ENCODE measurements at regions not wholly inside any gene's neighbourhood (a gene's known extent, or its start where the extent isn't known, plus 50 kb on each side); places are given as distances from the start of the nearest gene placed in this dataset.

GRCh38 chr12:74917743-74918142, 291.9 kb downstream of the KCNC2 start:
- no peak for DNase-seq

GRCh38 chr12:74918291-74918690, 291.3 kb downstream of the KCNC2 start:
- no peak for DNase-seq

- no peak for DNase-seq
Measured at GRCh38 chr12:74922117-74922516, 287.5 kb downstream of the KCNC2 start.

- DNase-seq, result no peak
Measured at GRCh38 chr12:74922642-74923041, 287.0 kb downstream of the KCNC2 start.

- no peak for DNase-seq
Measured at GRCh38 chr12:74941670-74942069, 268.0 kb downstream of the KCNC2 start.

- peak in 1 of 2 donors; percentile 26 for DNase-seq
Measured at GRCh38 chr12:74945771-74946198, 263.9 kb downstream of the KCNC2 start.

GRCh38 chr12:74953697-74954096, 255.9 kb downstream of the KCNC2 start:
- no peak for DNase-seq

- DNase-seq, result no peak
Measured at GRCh38 chr12:74957231-74957630, 252.4 kb downstream of the KCNC2 start.

- no peak for DNase-seq
Measured at GRCh38 chr12:74957634-74958033, 252.0 kb downstream of the KCNC2 start.

GRCh38 chr12:74959657-74960056, 250.0 kb downstream of the KCNC2 start:
- no peak for DNase-seq

- DNase-seq, result no peak
Measured at GRCh38 chr12:74963304-74963703, 246.3 kb downstream of the KCNC2 start.

- DNase-seq, result no peak
Measured at GRCh38 chr12:74963867-74964331, 245.7 kb downstream of the KCNC2 start.

GRCh38 chr12:74964390-74964789, 245.2 kb downstream of the KCNC2 start:
- DNase-seq, result no peak

GRCh38 chr12:74971201-74971600, 238.4 kb downstream of the KCNC2 start:
- no peak for DNase-seq

- no peak for DNase-seq
Measured at GRCh38 chr12:74977832-74978481, 231.7 kb downstream of the KCNC2 start.

- no peak for DNase-seq
Measured at GRCh38 chr12:74980510-74980909, 229.1 kb downstream of the KCNC2 start.

GRCh38 chr12:74981541-74981940, 228.1 kb downstream of the KCNC2 start:
- DNase-seq, result no peak

GRCh38 chr12:74983917-74984316, 225.7 kb downstream of the KCNC2 start:
- no peak for DNase-seq

- DNase-seq, result no peak
Measured at GRCh38 chr12:74984631-74985030, 225.0 kb downstream of the KCNC2 start.

- DNase-seq, result no peak
Measured at GRCh38 chr12:74985293-74985985, 224.2 kb downstream of the KCNC2 start.

GRCh38 chr12:74985986-74986319, 223.7 kb downstream of the KCNC2 start:
- no peak for DNase-seq

GRCh38 chr12:74988156-74988555, 221.5 kb downstream of the KCNC2 start:
- DNase-seq, result no peak
